GM19395 (cell line): ENCODE measurements at regions not wholly inside any gene's neighbourhood (a gene's known extent, or its start where the extent isn't known, plus 50 kb on each side); places are given as distances from the start of the nearest gene placed in this dataset.

Experiments
- ATAC-seq: cut with Tn5 transposase; IDR thresholded peaks from one replicate; pipeline ENCODE4 v1.9.1; 2021; ENCODE audit warnings: mild to moderate bottlenecking, moderate library complexity; ENCODE audit not compliant: unreplicated experiment

GRCh38 chr7:47221826-47222225, 360.1 kb downstream of the TNS3 start:
- ATAC-seq = no peak

DNA sequence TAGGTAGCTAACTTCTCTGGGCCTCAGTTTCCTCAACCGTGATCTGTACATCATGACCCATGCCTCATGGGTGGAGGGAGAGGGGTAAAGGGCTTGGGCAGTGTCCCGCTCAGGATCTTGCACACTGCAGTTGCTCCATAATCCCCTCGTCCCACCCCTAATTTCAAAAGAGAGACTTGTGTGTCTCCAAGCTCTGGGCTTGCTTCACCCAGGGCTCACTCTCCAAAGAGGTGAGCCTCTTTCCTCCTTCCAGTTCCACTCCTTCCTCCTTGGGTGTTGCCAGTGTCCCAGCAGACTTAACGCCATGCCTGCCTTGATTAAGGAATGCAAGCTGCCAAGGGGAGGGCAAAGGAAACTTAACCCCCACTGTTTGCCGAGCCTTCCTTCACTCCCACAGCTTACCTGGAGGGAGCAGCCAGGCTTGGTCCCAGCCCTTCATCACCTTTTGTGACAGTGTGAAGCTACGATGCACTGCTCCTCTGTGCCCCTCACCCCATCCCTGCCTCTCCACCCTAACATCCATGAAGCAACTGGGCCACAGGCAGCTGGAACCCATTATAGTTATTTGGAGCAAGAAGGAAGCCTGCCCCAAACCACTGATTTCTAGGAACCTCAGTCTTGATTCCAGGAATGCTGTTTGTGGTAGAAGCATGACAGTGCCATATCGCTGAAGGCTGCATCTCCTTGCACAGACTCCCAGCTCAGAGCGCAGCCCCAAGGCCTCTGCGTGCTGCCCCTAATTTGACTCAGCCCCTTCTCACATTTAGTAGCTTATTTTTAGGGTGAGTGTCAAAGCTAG, 363.3 kb downstream of the TNS3 start:
- no peak for ATAC-seq

DNA sequence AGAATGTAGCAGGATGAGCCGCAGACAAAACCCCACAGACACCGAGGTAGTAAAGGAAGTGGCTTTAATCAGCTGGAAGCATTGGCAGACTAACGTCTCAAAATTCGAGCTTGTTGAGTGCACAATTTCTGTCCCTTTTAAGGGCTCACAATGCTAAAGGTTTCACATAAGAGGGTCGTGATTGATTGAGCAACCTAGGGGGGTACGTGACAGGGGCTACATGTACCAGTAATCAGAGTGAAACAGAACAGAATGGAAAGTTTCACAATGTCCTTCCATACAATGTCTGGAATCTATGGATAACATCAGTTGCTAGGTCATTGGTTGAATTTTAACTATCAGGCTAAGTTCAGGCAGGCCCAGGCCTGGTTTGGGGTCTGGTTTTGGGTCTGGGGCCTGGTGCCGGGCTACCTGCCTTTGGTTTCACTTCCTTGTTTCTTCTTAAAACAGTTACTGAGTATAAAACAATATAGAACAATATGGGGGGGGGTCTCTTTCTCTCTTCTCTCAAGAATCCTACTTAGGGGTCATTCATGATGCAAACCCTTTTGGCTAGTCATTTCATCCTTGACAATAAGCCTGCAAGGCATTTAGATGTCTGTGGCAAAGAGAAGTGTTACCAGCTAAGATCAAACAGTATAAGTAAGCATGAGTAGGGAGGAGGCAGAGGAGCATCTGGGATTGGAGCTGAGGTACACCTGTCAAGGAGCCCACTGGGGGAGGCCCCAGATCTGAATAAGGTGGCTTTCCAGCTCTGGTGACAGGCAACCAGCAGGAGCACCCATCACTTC, 364.1 kb downstream of the TNS3 start:
- no peak for ATAC-seq

DNA sequence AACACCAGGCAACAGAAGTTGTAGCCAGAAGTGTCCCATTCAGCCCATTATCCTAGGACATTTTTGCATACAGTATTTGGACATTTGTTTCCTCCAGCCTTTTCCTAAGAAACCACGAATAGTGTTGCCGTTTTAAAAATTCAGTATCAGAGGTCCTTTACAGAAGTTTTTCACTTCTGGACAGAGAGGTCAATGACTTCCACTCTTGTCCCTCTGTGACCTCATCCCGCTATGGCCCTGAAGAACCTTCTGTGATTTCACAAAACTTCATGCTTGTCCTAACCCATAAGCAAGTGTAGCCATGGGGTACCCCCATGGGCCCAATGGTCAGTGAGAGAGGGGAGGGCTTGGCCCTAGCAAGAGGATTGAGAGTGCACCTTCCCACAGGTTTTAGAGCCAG, 364.8 kb downstream of the TNS3 start:
- ATAC-seq = no peak

DNA sequence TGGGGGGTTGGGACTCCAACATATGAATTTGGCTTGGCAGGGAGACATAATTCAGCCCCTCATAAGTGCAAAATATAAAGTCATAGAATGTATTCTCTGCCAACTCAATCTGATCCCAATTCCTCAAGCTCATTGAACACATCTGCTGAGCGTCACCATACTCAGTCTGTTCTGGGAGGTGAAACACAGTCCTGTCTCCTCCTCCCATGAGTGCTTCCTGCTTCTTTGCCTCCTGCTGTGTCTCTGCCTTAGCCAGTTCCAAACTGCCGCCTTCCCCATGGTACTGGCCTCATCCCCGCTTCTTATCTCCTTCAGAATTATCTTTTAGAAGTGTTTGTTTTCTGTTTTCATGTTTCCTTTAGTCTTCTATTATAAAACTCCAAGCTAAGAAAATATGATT, 365.5 kb downstream of the TNS3 start:
- no peak for ATAC-seq

GRCh38 chr7:47215640-47216039, 366.3 kb downstream of the TNS3 start:
- no peak for ATAC-seq

DNA sequence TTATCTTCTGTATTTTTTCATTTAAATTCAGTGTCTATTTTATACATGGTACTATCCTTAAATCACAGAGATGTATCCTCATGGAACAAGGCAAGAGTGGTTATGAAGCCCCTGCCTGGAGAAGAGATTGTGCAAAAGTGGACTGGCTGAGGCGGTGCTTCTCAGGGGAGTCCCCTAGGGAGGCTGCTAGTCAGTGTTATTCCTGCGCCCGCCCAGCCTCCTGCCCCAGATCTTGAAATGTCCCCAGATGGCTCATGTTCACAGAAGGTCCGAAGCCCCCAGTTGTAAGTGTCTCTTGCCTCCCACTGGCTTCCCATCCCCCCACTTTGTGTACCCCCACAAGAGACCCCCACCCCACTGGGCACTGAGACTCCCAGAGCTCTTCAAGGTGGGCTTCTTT, 366.9 kb downstream of the TNS3 start:
- no peak for ATAC-seq

DNA sequence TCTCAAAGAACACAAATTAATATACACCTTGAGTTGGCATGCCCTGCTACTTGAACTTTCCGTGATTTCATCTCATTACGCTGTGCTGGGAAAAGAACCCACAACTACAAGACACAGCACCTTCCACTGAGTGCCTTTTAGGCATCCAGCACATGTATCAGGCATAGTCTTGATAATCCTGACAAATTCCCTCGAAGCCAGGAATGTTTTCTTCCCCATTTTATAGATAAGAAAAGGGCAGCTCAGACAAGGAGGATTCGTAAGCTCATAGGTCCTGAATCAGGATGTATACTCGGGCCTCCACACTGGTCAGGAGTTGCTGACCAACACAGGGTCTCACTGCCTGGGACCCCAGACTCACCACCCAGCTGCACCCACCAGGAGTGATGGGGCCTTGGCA, 368.6 kb downstream of the TNS3 start:
- no peak for ATAC-seq

DNA sequence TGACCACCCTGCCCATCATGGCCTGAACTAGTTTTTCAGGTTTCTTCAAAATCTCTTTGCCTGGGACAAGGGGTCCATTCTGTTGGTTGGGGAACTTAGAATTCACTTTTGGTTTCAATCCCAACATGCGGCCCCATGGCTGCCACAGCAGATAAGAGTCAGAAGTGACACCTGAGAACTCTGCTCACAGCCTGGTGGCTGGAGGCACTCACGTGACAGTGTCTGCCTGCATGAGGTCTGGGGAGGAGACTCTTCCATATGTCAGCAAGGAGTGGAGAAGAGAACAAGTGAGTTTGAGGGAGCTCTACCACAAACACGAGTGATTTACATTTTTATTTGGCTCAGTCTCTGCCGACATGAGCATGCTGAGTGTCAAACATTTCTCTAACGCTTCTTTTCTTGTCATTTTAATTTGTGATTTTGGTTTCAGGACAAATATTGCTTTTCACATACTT, 370.4 kb downstream of the TNS3 start:
- no peak for ATAC-seq

DNA sequence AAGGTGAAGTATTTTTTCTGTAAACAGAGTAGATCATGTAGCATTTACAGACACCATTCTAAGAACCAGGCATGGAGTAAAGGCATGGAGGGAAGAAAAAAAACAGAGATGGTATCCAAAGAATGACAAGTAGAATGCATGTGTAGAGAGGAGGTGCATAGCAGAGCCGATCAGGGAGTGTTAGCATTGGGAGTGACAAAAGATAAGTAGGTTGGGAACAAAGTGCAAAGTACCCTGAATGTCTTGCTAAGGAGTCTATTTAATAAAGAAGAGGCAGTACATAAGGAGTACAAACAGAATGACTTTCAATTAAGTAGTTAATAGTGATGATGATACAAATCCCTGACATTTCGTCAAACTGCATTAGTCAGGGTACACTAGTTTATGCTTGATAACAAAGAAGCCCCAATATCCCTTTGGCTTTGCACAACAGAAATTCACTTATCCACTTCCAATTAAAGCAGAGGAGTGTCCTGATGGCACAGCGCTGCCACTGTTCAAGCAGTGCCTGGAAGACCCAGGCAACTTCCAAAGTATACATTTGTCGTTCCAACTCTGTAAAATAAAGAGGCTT, 371.5 kb downstream of the TNS3 start:
- ATAC-seq = no peak

DNA sequence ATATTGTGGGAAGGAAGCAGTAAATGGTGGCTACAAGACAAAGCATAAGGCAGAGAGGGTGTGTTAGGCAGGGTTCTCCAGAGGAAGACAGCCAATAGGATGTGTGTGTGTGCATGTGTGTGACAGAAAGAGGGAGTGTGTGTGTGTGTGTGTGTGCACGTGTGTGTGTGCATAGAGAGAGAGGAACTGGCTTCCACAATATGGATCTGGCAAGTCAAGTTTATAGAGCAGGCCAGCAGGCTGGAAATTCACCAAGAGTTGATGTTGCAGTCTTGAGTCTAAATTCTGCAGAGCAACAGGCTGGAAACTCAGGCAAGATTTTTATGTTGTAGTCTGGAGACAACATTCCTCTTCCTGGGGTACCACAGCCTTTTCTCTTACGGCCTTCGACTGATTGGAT, 374.0 kb downstream of the TNS3 start:
- ATAC-seq = no peak

GRCh38 chr7:47204709-47205108, 377.2 kb downstream of the TNS3 start:
- no peak for ATAC-seq

GRCh38 chr7:47202146-47202783, 379.6 kb downstream of the TNS3 start:
- ATAC-seq = no peak

- no peak for ATAC-seq
Observed at GRCh38 chr7:47198159-47198558, 383.8 kb downstream of the TNS3 start.

GRCh38 chr7:47197486-47197885, 384.4 kb downstream of the TNS3 start:
- ATAC-seq = no peak

- ATAC-seq = no peak
Observed at GRCh38 chr7:47196737-47197136, 385.2 kb downstream of the TNS3 start.

- ATAC-seq = no peak
Observed at GRCh38 chr7:47196106-47196645, 385.7 kb downstream of the TNS3 start.

- no peak for ATAC-seq
Observed at GRCh38 chr7:47195641-47196040, 386.3 kb downstream of the TNS3 start.

DNA sequence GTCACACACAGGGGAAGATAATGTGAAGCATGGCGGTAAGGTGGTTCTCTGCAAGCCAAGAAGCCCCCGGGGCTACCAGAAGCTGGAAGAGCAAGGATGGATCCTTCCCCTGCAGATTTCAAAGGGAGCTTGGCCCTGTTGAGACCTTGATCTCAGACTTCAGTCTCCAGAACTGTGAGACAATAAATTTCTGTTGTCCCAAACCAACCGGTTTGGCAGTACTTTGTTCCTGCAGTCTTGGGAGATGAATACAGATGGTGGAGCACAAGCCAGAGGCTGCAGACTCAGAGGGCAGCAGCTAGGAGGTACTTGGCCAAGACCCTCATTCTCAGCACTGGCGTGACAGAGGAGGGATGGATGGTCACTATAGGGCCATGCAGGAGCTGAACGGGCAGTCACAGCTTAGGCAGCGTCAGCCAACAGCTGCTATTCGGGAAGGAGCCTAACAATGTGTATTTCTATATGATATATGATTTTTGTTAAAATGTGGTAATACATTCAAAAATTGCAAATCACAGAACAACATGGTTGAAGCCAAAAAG, 387.3 kb downstream of the TNS3 start:
- ATAC-seq = no peak

- ATAC-seq = no peak
Observed at GRCh38 chr7:47192978-47193377, 388.9 kb downstream of the TNS3 start.

DNA sequence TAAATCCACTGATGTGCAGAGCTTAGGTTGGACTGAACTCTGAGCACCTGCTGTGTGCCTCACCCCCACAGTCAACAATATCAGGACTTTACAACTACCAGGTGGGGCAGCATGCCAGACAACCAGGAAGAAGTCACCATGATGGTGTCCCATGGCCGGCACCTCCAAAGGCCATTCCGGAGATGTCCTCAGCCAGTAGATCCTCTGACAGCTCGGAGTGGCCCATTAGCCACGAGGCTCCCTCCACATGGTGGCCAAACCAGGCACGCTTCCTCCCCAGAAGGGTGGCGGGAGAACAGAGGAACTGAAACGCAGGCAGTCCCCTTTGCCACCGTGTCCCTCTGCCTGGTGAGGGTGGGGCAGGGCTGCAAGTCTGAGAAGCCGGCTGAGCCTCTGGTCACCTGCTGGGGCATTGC, 390.0 kb downstream of the TNS3 start:
- no peak for ATAC-seq
